ENCODE measurements at regions not wholly inside any gene's neighbourhood (a gene's known extent, or its start where the extent isn't known, plus 50 kb on each side); places are given as distances from the start of the nearest gene placed in this dataset.

DNA sequence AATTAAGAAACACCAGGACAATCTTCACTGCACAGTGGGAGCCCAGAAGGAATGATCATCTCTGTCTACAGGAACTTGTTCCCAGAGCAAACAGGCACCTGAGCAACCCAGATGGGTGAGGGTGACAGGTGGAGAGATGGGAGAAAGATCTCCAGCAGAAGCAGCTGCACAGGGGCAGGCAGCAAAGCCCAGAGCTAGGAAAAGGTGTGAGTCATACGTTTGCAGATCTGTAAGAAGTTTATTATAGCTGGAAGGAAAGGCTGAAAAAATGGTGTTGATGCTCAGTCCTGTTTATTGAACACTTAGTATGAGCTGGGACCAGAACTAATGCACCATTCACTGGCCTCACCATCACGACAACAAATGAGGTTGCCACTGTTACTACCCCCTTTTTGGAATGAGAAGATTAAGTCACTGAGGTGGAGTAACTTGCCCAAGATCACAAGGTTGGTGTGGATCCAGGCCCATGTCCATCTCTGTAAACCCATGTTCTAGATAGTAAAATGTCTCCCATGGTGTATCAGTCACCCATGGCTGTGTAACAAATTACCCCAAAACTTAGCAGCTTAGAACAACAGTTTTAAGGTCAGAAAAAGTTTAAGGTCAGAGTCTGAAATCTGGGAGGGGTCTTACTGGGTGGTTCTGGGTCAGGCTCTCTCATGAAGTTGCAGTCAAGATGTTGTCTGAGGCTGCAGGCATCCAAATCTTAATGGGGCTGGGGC is 506.9 kb downstream of the RPS24 start:
- Histone ChIP-seq H3K36me3 (ENCODE audit: insufficient read depth, low read length) (no peaks in the 10 kb centered on the region), H3K9me3 (ENCODE audit: insufficient read depth, low read depth, low read length) (no peaks in the 10 kb centered on the region), H3K27ac (ENCODE audit: low read depth, low read length) (no peak overlapping the region), H3K4me3 (ENCODE audit: low read length) (no peak overlapping the region), H3K9ac (ENCODE audit: low read depth, low read length) (no peak overlapping the region), H3K4me1 (ENCODE audit: insufficient read depth, low read length) (peaks cover 5% of the 10 kb centered on the region), H3K27me3 (ENCODE audit: insufficient read depth, low read length) (no peaks in the 10 kb centered on the region)
- WGBS, result 85% methylated on average over 2 of the region's 2 CpGs

DNA sequence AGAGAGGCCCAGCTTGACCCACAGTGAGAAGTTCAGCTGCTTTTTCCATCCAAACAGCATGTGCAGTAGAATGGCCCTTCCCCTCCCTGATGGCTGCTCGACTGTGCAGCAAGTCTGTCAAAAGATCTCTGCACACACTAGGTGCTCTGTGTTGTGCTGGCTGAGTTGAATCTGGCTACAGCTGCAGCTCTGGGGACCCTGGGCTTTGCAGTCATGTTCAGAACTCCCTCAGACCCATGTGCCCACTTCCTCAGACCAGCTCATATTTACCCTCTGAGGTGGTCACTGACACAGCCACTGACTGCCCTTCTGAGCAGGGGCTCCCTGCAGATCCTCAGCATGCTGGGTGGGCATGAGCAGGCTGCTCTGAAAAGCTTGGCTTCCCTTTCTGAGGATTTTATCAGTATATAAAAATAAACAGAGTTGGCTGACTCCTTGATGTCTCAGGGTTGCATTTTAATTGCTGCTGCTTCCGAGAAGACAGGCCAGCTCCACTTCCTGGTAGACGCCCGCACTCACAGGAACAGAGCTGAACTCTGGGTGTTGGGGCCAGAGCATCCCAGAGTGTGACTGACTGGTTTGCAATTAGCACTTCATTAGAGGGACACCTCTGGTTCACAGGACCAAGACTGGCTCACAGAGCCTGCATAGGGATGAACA is 507.9 kb downstream of the RPS24 start:
- 76% methylated on average over 4 of the region's 4 CpGs for WGBS

DNA sequence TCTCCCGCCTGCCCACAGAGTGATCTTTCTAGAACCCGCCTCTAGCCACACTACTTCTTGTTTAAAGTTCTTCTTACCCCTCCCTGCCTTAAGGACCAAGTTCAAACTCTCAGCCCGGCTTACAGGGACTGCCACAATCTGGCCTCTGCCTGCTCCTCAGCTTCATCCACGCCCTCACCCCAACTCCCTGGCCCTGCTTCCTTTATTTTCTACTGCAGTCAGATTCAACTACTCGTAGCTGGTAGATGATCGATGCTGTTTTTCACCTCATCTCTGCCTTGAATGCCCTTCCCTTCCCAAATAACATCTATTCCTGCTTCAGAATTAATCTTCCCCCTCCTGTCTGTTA is 508.5 kb downstream of the RPS24 start:
- 90% methylated on average over 6 of the region's 6 CpGs for WGBS
- Histone ChIP-seq H3K27ac (ENCODE audit: low read depth, low read length) (no peak overlapping the region), H3K4me3 (ENCODE audit: low read length) (no peak overlapping the region), H3K36me3 (ENCODE audit: insufficient read depth, low read length) (no peaks in the 10 kb centered on the region), H3K9ac (ENCODE audit: low read depth, low read length) (no peak overlapping the region), H3K9me3 (ENCODE audit: insufficient read depth, low read depth, low read length) (no peaks in the 10 kb centered on the region), H3K27me3 (ENCODE audit: insufficient read depth, low read length) (no peaks in the 10 kb centered on the region), H3K4me1 (ENCODE audit: insufficient read depth, low read length) (peaks cover 5% of the 10 kb centered on the region)

More for the DNA sequence above, 507.9 kb downstream of the RPS24 start:
- Histone ChIP-seq H3K4me1 (ENCODE audit: insufficient read depth, low read length) (peaks cover 5% of the 10 kb centered on the region), H3K27me3 (ENCODE audit: insufficient read depth, low read length) (no peaks in the 10 kb centered on the region), H3K27ac (ENCODE audit: low read depth, low read length) (no peak overlapping the region), H3K4me3 (ENCODE audit: low read length) (no peak overlapping the region), H3K36me3 (ENCODE audit: insufficient read depth, low read length) (no peaks in the 10 kb centered on the region), H3K9ac (ENCODE audit: low read depth, low read length) (no peak overlapping the region), H3K9me3 (ENCODE audit: insufficient read depth, low read depth, low read length) (no peaks in the 10 kb centered on the region)

DNA sequence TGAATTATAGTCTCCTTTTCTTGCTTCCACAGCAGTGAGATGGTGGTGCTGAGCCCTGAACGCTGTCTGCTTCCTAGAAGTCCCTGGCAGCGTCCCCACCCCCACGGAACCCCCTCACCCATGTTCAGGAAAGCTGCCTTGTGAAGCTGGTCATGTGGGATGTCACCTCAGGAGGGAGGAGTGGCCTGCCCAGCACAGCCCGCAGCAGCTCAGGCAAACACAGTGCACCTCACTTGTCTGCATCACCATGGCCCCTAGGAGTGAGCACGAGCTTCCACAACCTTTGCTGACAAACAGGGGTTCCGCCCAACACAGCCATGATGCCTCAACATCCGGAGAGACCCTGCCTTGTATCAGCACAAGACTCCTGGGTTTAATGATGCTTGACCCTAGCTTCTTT is 508.9 kb downstream of the RPS24 start:
- no peaks in the 10 kb centered on the region for H3K27me3 ChIP-seq (ENCODE audit: insufficient read depth, low read length)
- WGBS, result 75% methylated on average over 6 of the region's 7 CpGs
- H3K4me1 ChIP-seq (ENCODE audit: insufficient read depth, low read length), result peaks cover 5% of the 10 kb centered on the region

DNA sequence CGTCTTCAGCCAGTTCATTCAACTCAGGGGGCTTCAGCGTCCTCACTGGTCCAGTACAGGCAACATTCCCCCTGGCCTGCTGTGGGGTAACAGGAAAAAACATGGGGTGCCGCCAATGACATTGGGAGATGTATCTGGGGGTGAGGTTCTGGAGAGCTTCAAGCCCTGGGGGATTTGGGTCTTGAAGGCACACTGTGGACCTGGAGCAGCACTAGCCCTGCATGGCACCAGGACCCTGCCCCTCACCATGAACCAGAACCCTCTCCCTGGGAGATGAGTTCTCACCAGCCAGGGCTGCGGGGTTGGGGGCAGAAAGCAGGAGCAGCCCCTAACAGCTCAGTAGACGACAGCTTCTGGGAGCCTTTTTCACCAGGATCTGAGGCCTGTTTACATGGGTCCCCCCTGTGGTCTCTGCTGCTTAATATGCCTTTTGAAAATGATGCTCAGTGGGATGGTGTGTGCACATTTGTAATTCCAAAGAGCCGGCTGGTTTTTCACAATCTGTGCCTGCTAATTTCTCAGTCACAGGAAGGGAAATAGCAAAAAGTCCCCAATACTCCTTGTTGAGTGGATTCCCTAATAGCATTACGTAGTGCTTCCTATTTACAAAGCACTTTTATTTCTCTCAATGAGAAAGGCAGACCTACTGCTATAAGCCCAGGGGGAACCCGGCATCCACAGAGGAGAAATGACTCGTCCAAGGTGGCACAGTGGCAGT is 509.5 kb downstream of the RPS24 start:
- no peak overlapping the region for H3K9ac ChIP-seq (ENCODE audit: low read depth, low read length)
- 83% methylated on average over 9 of the region's 9 CpGs for whole genome bisulfite sequencing
- peaks cover 5% of the 10 kb centered on the region for H3K4me1 ChIP-seq (ENCODE audit: insufficient read depth, low read length)
- no peaks in the 10 kb centered on the region for H3K36me3 ChIP-seq (ENCODE audit: insufficient read depth, low read length)
- H3K9me3 ChIP-seq (ENCODE audit: insufficient read depth, low read depth, low read length), result no peaks in the 10 kb centered on the region
- H3K27me3 ChIP-seq (ENCODE audit: insufficient read depth, low read length), result 0 out of 2 replicates have a peak, but pooled peaks cover 3% of the 10 kb centered on the region
- H3K4me3 ChIP-seq (ENCODE audit: low read length), result no peak overlapping the region
- H3K27ac ChIP-seq (ENCODE audit: low read depth, low read length), result no peak overlapping the region

More for the DNA sequence above, 508.9 kb downstream of the RPS24 start:
- no peak overlapping the region for H3K9ac ChIP-seq (ENCODE audit: low read depth, low read length)
- no peaks in the 10 kb centered on the region for H3K36me3 ChIP-seq (ENCODE audit: insufficient read depth, low read length)
- no peak overlapping the region for H3K4me3 ChIP-seq (ENCODE audit: low read length)
- H3K9me3 ChIP-seq (ENCODE audit: insufficient read depth, low read depth, low read length), result no peaks in the 10 kb centered on the region
- no peak overlapping the region for H3K27ac ChIP-seq (ENCODE audit: low read depth, low read length)

DNA sequence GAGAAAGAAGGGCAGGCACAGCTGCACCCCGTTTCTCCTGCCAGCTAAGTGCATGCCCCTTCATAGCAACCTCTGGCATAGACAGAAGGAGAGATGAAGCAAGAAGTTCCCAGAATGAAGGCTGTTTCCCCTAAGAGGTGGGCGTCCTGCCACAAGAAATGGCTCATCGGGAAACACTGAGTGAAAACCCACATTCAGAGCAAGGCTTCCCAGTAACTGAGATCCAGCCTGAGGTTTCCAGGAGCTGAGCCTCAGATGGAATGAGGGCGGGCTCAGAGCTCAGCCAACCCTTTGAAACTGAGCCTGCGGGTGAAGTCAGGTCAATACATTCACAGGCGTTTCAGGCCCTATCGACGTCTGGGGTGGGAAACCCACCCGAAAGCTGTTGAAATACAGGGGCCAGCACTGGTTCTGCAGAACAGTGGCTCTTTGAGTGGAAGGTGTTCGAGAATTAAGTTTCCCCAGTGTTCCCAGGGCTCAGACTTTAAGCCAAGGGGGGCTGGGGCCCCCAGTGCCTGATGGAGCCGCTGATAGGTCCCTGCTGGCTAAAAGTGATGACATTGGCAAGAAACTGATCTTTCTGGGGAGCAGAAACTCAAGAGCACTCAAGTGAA is 510.2 kb downstream of the RPS24 start:
- WGBS, result 79% methylated on average over 11 of the region's 11 CpGs
- Histone ChIP-seq H3K9me3 (ENCODE audit: insufficient read depth, low read depth, low read length) (no peaks in the 10 kb centered on the region), H3K27me3 (ENCODE audit: insufficient read depth, low read length) (peaks cover 7% of the 10 kb centered on the region; the same call in 1 of the 2 replicates), H3K36me3 (ENCODE audit: insufficient read depth, low read length) (no peaks in the 10 kb centered on the region), H3K27ac (ENCODE audit: low read depth, low read length) (no peak overlapping the region), H3K9ac (ENCODE audit: low read depth, low read length) (no peak overlapping the region), H3K4me3 (ENCODE audit: low read length) (no peak overlapping the region), H3K4me1 (ENCODE audit: insufficient read depth, low read length) (peaks cover 5% of the 10 kb centered on the region)

DNA sequence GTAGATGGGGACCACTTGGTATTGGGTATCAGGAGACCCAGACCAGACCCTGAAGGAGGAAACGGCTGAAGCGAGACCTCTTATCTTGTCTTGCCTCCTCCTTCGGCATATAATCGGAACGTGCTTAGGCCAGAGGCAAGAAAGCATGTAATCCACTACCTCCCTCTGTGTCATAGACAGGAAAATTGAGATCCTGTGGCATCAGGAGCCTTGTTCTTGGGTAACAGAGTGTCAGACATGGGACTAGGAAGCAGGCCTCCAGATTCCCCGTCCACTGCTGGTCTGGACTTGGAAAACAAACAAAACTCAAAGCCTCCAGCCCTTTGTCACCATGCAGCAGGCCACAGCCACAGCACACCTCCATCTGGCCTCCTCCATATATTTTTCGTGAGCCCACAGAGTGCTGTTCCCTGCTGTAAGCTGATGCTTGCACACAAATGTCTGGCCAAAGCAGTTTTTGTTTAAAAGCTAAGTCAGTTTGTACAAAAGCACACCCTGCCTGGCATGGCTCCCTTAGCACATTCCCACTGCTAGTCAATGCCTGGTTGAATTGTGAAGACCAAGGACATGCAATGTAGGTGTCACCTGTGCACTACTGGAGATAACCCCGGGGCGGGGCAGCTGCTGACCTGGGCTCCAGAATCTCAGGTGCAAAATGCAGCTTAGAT is 510.9 kb downstream of the RPS24 start:
- peaks cover 10% of the 10 kb centered on the region; the same call in 1 of the 2 replicates for H3K27me3 ChIP-seq (ENCODE audit: insufficient read depth, low read length)
- WGBS, result 95% methylated on average over 9 of the region's 9 CpGs
- no peaks in the 10 kb centered on the region for H3K9me3 ChIP-seq (ENCODE audit: insufficient read depth, low read depth, low read length)
- H3K36me3 ChIP-seq (ENCODE audit: insufficient read depth, low read length), result no peaks in the 10 kb centered on the region
- H3K9ac ChIP-seq (ENCODE audit: low read depth, low read length), result no peak overlapping the region
- H3K4me3 ChIP-seq (ENCODE audit: low read length), result no peak overlapping the region
- peaks cover 5% of the 10 kb centered on the region for H3K4me1 ChIP-seq (ENCODE audit: insufficient read depth, low read length)
- no peak overlapping the region for H3K27ac ChIP-seq (ENCODE audit: low read depth, low read length)

DNA sequence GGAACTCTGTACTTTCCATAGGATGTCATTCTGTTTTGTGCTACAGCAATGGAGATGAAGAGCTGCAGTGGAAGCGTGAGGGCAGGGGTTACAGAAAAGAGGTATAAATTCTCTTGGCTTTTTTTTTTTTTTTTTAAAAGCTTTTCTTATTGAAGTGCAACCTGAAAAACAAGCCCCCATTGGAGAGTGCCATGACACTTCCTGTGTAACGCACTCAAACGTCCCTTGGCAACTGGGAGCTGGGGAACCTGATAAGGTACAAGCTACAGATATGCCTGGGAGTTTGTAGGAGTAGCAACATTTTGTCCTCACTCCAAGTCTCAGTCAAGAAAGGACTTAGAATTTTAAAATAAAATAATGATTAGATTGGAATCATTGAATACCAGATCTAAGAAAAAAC is 512.1 kb downstream of the RPS24 start:
- Histone ChIP-seq H3K4me3 (ENCODE audit: low read length) (no peak overlapping the region), H3K9me3 (ENCODE audit: insufficient read depth, low read depth, low read length) (no peaks in the 10 kb centered on the region), H3K36me3 (ENCODE audit: insufficient read depth, low read length) (no peaks in the 10 kb centered on the region), H3K4me1 (ENCODE audit: insufficient read depth, low read length) (peaks cover 12% of the 10 kb centered on the region), H3K9ac (ENCODE audit: low read depth, low read length) (no peak overlapping the region), H3K27me3 (ENCODE audit: insufficient read depth, low read length) (peaks cover 10% of the 10 kb centered on the region; the same call in 1 of the 2 replicates), H3K27ac (ENCODE audit: low read depth, low read length) (no peak overlapping the region)
- 88% methylated on average over 3 of the region's 3 CpGs for WGBS

DNA sequence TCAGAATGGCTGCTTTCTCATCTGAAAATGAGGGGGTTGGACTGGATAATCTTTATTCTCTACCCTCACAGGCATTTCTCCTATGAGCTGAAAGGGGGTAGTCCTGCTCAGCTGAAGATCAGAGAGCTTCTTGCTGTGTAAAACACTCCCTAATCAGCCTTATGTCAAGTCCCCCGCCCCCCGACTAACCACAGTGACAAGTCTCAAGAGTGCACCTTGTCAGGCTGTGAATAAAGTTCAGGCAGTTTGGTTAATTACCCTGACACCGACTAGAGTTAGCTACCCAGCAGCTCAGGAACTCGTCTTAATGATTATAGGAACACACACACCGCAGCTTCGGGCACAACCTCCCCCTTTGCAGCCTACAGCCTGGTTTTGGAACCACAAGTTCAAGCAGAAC is 513.7 kb downstream of the RPS24 start:
- H3K4me3 ChIP-seq (ENCODE audit: low read length), result no peak overlapping the region
- H3K9me3 ChIP-seq (ENCODE audit: insufficient read depth, low read depth, low read length), result no peaks in the 10 kb centered on the region
- no peak overlapping the region for H3K27ac ChIP-seq (ENCODE audit: low read depth, low read length)
- H3K9ac ChIP-seq (ENCODE audit: low read depth, low read length), result no peak overlapping the region
- no peaks in the 10 kb centered on the region for H3K36me3 ChIP-seq (ENCODE audit: insufficient read depth, low read length)
- peaks cover 10% of the 10 kb centered on the region; the same call in 1 of the 2 replicates for H3K27me3 ChIP-seq (ENCODE audit: insufficient read depth, low read length)
- WGBS, result 93% methylated on average over 6 of the region's 6 CpGs
- H3K4me1 ChIP-seq (ENCODE audit: insufficient read depth, low read length), result peaks cover 28% of the 10 kb centered on the region

DNA sequence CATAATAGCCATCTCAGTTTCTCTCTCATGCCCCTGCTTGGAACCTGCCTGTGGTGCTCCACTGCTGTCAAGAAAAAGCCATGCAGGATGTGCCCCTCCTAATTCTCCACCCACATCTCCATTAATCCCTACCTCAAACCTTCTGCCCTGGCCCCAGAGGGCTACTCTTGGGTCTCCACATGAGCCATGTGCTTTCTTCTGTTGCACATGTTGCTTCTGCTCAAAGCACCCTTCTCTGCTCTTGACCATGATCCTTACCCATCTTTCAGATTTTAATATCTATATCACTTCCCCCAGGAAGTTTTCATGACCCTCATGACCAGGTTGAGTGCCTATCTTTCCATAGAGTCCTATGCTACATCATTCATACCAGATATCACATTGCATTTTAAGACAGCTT is 514.2 kb downstream of the RPS24 start:
- H3K27me3 ChIP-seq (ENCODE audit: insufficient read depth, low read length), result peaks cover 10% of the 10 kb centered on the region; the same call in 1 of the 2 replicates
- no peak overlapping the region for H3K4me3 ChIP-seq (ENCODE audit: low read length)
- no peak overlapping the region for H3K27ac ChIP-seq (ENCODE audit: low read depth, low read length)
- no peak overlapping the region for H3K9ac ChIP-seq (ENCODE audit: low read depth, low read length)
- peaks cover 33% of the 10 kb centered on the region for H3K4me1 ChIP-seq (ENCODE audit: insufficient read depth, low read length)
- H3K36me3 ChIP-seq (ENCODE audit: insufficient read depth, low read length), result no peaks in the 10 kb centered on the region
- H3K9me3 ChIP-seq (ENCODE audit: insufficient read depth, low read depth, low read length), result no peaks in the 10 kb centered on the region

Measured in HUES64 (cell line).